Neural crest cell (in vitro differentiated cells): ENCODE measurements at regions not wholly inside any gene's neighbourhood (a gene's known extent, or its start where the extent isn't known, plus 50 kb on each side); places are given as distances from the start of the nearest gene placed in this dataset.

Experiments
- DNase-seq: peaks from one replicate; pipeline ENCODE4 v3.0.0; 2021; ENCODE audit warnings: low read depth, mixed read lengths, low spot score
- H3K27ac Mint-ChIP-seq: one replicate; pipeline ENCODE4 v1.8.0; 2021; ENCODE audit warnings: mild to moderate bottlenecking, mixed read lengths; ENCODE audit not compliant: unreplicated experiment
- H3K27me3 Mint-ChIP-seq: 2 replicates; pipeline ENCODE4 v1.8.0; 2021; ENCODE audit warnings: low read depth, mild to moderate bottlenecking, mixed read lengths
- H3K36me3 Mint-ChIP-seq: 2 replicates; pipeline ENCODE4 v1.8.0; 2021; ENCODE audit warnings: low read depth, mild to moderate bottlenecking, mixed read lengths
- H3K4me1 Mint-ChIP-seq: 2 replicates; pipeline ENCODE4 v1.8.0; 2021; ENCODE audit warnings: mixed read lengths
- H3K4me3 Mint-ChIP-seq: one replicate; pipeline ENCODE4 v1.8.0; 2021; ENCODE audit warnings: mild to moderate bottlenecking, mixed read lengths
- H3K9me3 Mint-ChIP-seq: 2 replicates; pipeline ENCODE4 v1.8.0; 2021; ENCODE audit warnings: mixed read lengths
- TF ChIP-seq, protein P1 (sequence below): fragments of 200-600 bp; sonication (generic); conservative IDR thresholded peaks from 2 replicates; pipeline ENCODE4 v1.5.0; 2021; ENCODE audit warnings: antibody characterized with exemption, mild to moderate bottlenecking

DNA sequence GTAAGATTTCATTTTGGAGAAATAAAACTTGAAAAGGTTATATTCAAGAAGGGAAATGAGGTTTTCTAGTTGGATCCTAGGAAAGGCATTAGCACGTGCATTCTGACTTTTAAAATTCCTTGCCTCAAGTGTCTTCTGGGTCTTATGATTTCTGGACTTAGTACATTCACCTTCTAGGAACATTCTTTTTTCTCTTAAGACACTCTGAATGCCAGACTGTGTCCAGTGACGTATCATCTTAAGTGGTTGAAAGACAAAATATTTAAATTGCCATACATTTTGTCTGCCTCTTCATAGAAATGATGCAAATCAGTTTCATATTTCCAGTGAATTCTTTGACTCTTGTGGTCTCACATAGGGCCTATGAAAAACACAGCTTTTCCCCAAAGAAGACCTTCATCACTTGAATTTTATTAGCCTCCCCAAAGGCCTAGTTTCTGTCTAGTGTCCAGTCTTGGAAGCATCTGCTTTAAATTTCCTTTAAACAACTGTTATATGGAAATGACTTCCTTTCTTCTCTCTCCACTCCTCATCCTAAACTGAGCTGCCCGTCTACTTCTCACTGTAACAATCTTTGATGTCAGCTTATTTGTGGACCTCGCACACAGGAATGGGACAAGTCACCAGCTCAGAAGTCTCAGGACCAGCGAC lies 187.2 kb downstream of the HLX start:
- Mint-ChIP-seq H3K9me3 (peaks cover 2% of the 10 kb centered on the region), H3K4me1 (no peaks in the 10 kb centered on the region), H3K36me3 (no peaks in the 10 kb centered on the region), H3K27me3 (peaks cover 22% of the 10 kb centered on the region), H3K4me3 (no peak overlapping the region), H3K27ac (no peak overlapping the region)
- DNase-seq: no peak
- TF ChIP-seq, protein P1, sequence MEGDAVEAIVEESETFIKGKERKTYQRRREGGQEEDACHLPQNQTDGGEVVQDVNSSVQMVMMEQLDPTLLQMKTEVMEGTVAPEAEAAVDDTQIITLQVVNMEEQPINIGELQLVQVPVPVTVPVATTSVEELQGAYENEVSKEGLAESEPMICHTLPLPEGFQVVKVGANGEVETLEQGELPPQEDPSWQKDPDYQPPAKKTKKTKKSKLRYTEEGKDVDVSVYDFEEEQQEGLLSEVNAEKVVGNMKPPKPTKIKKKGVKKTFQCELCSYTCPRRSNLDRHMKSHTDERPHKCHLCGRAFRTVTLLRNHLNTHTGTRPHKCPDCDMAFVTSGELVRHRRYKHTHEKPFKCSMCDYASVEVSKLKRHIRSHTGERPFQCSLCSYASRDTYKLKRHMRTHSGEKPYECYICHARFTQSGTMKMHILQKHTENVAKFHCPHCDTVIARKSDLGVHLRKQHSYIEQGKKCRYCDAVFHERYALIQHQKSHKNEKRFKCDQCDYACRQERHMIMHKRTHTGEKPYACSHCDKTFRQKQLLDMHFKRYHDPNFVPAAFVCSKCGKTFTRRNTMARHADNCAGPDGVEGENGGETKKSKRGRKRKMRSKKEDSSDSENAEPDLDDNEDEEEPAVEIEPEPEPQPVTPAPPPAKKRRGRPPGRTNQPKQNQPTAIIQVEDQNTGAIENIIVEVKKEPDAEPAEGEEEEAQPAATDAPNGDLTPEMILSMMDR: no peak

DNA sequence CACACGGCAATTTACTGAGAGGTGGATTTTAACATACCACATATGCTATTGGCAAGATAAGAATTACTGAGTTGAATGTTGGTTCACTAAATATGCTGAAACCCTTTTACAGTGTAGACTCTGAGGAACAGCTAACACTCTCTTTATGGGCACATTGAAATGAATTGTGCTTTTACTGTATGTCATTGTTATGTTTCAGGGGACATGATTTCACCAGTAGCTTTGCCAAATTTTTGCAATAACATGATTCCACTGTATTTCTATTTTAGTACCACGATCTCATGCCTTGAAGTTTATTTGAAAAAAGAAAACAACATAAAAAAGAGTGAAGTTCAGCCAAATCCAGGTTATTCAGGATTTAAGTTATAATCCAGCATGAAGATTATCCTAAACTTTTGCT lies 188.5 kb downstream of the HLX start:
- no peak for DNase-seq
- peaks cover 19% of the 10 kb centered on the region for H3K27me3 Mint-ChIP-seq
- TF ChIP-seq, protein P1: no peak
- no peak overlapping the region for H3K4me3 Mint-ChIP-seq
- no peak overlapping the region for H3K27ac Mint-ChIP-seq
- H3K4me1 Mint-ChIP-seq: no peaks in the 10 kb centered on the region
- no peaks in the 10 kb centered on the region for H3K36me3 Mint-ChIP-seq
- H3K9me3 Mint-ChIP-seq: peaks cover 2% of the 10 kb centered on the region

- H3K9me3 Mint-ChIP-seq: no peaks in the 10 kb centered on the region
- H3K27me3 Mint-ChIP-seq: peaks cover 14% of the 10 kb centered on the region
- no peaks in the 10 kb centered on the region for H3K36me3 Mint-ChIP-seq
- TF ChIP-seq, protein P1: no peak
- no peak overlapping the region for H3K27ac Mint-ChIP-seq
- no peak for DNase-seq
- H3K4me1 Mint-ChIP-seq: no peaks in the 10 kb centered on the region
- no peak overlapping the region for H3K4me3 Mint-ChIP-seq
Observed at GRCh38 chr1:221069178-221069903, 190.1 kb downstream of the HLX start.

GRCh38 chr1:221069986-221070385 lies 190.7 kb downstream of the HLX start:
- TF ChIP-seq, protein P1: no peak
- no peak for DNase-seq
- Mint-ChIP-seq H3K27me3 (peaks cover 13% of the 10 kb centered on the region), H3K4me3 (no peak overlapping the region), H3K27ac (no peak overlapping the region), H3K9me3 (peaks cover 2% of the 10 kb centered on the region), H3K4me1 (no peaks in the 10 kb centered on the region), H3K36me3 (no peaks in the 10 kb centered on the region)

DNA sequence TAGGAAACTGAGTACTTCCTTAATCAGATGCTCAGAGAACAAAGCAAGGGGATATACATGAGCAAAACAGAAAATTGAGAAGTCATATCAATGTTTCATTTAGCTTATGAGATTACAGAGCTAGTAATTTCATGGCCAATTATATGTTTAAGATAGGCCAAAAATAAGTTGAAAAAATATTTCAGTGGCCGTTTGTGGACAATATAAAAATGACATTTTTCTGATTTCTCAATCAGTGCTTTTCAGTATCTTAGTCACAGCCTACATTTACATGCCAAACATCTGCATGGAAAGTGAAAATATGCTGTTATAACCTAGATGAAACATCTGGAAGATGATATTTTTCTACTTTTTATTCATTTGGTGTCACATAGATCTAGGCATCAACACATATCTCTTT lies 192.5 kb downstream of the HLX start:
- no peak overlapping the region for H3K27ac Mint-ChIP-seq
- no peak overlapping the region for H3K4me3 Mint-ChIP-seq
- H3K4me1 Mint-ChIP-seq: no peaks in the 10 kb centered on the region
- H3K36me3 Mint-ChIP-seq: no peaks in the 10 kb centered on the region
- peaks cover 2% of the 10 kb centered on the region for H3K9me3 Mint-ChIP-seq
- peaks cover 14% of the 10 kb centered on the region for H3K27me3 Mint-ChIP-seq
- DNase-seq: no peak
- TF ChIP-seq, protein P1: no peak
